T-helper 2 cell treated with Interferon-gamma antibody and Interleukin-4, amounts not matched to agents 100 ng/mL and 5 ng/mL, for 36 hours (primary cell): ENCODE measurements at regions not wholly inside any gene's neighbourhood (a gene's known extent, or its start where the extent isn't known, plus 50 kb on each side); places are given as distances from the start of the nearest gene placed in this dataset.
"Not testable (repeated sequence)": the region's sequence is repeated elsewhere in the genome, so short reads cannot be mapped to it uniquely, and the experiment has no call there.

ENCODE experiments used
- intact Hi-C: fragments of 100-400 bp; cut with micrococcal nuclease; formaldehyde crosslinking; loops from one replicate; pipeline ENCODE4 v1.15.1; 2023

DNA sequence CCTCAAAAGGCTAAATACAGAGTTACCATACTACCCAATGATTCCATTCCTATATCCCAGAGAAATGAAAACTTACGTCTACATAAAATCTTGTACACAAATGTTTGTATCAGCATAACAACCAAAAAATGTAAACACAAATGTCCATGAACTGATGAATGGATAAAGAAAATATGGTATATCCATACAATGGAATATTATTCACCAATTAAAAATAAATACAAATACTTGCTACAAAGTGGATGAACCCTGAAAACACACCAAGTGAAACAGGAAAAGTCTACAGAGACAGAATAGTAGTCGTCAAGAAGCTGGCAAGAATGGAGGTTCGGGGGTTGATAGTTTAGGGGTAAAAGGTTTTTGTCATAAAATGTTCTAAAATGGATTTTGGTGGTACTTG is 54.0 kb upstream of the ANKRD28 start:
- intact Hi-C loops: no loop called here

GRCh38 chr3:15858547-15859506 is 61.0 kb upstream of the ANKRD28 start:
- intact Hi-C loops: loop anchor here (1.0 to 5.0 kb wide), 4 partner anchors 58 to 652 kb away; partner anchors contain the start of gene OXNAD1

DNA sequence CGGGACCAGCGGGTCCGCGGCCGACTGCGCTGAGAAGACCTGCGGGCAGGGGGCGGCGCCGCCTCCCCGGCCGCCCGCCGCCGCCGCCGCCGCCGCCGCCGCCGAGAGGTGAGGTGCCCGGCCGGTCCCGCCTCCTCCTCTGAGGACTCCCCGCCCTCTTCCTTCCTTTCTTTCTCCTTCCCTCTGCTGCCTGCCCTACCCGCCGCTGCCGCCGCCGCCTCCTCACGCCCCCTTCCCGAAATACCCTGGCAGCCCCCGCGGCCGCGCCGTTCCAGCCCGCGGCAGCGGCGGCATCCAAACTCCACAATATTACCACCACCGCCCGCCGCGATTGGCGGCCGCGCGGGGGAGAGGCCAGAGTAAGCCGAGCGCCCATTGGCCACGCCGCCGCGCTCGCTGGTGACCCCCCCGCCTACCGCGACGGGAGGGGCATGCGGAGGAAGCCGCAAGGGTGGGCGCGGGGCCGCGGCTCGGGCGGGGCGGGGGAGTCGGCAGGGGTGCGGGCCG is 61.8 kb upstream of the ANKRD28 start:
- intact Hi-C loops: loop anchor here (1.0 to 5.0 kb wide), 5 partner anchors 59 to 652 kb away; partner anchors contain the start of genes BTD, HACL1 and OXNAD1

- intact Hi-C loops: loop anchor here (1.0 kb wide), 1 partner anchor 259 kb away; the partner anchor contains the start of genes BTD and HACL1
Measured at GRCh38 chr3:15860014-15860934, 62.5 kb upstream of the ANKRD28 start.

DNA sequence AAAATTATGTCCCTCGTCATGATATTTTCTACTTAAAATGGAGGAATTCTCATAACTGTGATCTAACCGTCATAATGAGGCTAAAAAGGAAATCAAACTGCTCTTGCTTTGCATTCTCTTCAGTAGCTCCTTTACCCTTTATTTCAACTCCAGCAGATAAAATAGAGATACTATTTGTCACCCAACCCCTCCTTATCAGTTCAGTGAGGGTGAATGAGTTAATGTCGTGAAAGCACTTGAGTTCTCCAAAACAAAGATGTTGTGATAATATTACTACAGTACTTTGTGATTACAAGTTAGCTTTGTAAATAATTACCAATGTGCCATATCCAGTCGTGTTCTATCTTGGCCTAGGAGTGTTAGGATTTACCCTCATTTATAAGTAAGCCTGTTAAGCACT is 63.4 kb upstream of the ANKRD28 start:
- intact Hi-C loops: no loop called here

DNA sequence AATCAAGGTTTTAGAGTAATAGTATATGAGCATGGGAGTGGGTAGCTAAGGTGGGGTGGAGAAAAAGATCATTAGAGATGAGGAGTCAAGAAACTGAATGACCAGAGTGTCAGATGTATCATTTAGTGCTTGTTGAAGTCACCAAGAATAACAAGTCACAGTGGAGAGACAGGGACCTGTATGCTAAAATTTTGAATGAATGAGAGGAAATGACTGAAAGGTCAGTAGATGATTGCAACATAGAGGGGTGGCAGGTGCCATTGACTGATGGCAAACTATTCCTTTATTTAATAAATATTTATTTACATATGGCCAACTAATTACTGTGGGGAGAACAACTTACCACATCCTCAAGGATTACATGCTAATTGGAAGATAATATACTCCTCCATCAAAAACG is 75.0 kb upstream of the ANKRD28 start:
- intact Hi-C loops: no loop called here

- intact Hi-C loops: no loop called here
Measured at GRCh38 chr3:15873415-15873814, 75.6 kb upstream of the ANKRD28 start.

GRCh38 chr3:15875016-15875689 is 77.4 kb upstream of the ANKRD28 start:
- intact Hi-C loops: no loop called here

DNA sequence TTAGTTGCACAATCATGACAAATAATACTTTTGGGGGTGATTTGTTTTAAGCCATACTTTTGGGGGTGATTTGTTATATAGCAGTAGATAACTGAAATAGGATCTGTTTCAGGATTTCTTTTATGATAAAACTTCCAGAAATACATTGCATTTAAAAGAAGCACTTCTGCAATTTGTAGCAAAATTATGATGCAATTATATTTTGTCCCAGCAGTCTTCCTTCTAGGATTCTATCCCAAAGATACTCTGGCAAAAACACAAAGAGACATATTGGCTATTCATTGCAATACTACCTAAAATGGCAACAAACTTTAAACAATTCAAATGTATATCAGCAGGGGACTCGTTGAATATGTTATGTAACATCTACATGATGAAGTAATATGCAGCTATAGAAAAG is 78.9 kb upstream of the ANKRD28 start:
- intact Hi-C loops: no loop called here

DNA sequence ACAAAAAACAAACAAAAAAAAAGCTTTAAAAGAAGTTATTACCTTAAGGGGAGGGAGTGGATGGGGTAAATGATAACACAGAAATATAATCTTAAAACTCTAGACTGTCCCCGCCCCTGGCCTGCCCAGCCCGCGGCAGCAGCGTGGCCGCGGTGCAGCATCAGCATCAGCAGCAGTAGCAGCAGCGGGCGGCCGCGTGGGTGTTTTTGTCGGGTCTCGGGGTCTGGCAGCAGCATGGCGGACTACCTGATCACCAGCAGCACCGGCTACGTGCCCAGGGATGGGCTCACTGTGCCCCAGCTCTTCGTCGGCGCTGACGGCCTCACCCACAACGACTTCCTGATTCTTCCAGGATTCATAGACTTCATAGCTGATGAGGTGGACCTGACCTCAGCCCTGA is 80.0 kb upstream of the ANKRD28 start:
- intact Hi-C loops: no loop called here

- intact Hi-C loops: not testable (repeated sequence)
Measured at GRCh38 chr3:15879787-15880186, 82.0 kb upstream of the ANKRD28 start.

DNA sequence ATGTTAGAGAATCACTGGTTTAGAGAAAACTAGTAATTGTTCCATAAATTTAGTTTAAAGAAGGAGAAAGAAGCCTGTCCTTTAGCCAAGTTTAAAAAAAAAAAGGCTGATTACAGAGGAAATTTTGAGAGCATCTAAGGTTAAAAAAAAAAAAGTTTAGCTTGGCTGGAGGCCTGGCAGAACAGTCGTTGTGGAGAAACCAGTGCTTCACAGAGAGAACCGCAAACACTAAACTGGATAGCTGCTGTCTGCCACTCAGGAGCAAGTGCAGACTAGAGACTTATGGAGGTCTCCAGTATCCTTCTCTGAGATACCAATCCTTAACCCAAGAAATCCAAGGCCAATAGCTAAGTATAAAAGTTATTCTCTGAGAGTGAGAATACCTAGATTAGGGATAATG is 84.8 kb upstream of the ANKRD28 start:
- intact Hi-C loops: no loop called here

DNA sequence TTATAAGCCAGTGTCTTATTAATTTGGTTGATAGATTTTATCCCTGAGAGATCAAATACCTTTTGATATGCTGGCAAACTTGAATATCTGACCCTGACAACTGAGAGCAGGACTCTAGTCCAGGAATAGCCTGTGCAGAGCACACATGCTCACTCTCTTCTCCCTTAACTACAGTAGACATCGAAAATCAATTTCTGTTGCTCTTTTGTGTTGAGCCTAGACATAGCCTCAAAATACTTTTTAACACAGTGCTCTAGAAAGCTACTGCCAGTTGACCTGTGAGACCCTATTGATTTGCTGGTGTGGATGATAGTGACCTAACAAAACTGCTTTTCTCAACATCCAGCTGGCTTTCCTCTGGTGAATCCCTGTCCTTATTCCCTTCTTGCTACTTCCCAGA is 86.4 kb upstream of the ANKRD28 start:
- intact Hi-C loops: no loop called here

GRCh38 chr3:15886521-15886920 is 88.7 kb upstream of the ANKRD28 start:
- intact Hi-C loops: no loop called here

- intact Hi-C loops: no loop called here
Measured at GRCh38 chr3:15887261-15887660, 89.5 kb upstream of the ANKRD28 start.

DNA sequence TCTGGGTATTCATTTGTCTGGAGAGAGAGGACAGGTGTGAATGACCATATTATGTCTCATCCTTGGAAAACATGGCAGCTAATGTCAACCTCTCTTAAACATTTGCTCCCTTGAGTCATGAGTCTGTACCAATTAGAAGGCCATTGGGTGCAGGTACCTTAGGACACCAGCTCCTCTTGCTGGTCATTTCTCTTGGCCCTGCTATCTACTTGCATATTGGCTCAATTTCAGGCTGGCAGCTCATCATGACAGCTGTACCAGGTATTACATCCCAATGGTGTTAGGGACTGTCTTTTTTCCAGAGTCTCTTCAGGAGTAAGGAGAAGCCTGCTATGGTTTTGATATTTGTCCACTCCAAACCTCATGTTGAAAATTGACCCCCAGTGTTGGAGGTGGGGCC is 92.2 kb upstream of the ANKRD28 start:
- intact Hi-C loops: no loop called here

- intact Hi-C loops: no loop called here
Measured at GRCh38 chr3:15892311-15893227, 94.8 kb upstream of the ANKRD28 start.

DNA sequence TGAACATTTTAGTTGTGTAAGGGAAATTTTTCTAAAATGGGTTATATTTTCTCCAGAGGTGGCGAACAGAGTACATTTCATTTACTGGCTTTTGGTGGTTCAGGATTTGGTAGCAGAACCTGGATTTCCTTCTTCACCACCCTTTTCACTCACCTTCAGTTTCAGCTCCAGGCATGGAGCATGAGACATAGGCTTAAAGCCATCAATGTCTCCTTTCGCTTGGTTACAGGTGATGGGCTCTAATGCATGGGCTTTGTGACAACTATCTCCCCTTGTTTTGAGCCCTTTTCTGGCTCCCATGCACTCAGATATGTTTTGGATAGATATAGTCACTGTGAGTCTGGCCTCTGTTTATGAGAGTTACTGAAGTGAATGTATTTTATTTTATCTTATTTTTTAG is 96.6 kb upstream of the ANKRD28 start:
- intact Hi-C loops: no loop called here

DNA sequence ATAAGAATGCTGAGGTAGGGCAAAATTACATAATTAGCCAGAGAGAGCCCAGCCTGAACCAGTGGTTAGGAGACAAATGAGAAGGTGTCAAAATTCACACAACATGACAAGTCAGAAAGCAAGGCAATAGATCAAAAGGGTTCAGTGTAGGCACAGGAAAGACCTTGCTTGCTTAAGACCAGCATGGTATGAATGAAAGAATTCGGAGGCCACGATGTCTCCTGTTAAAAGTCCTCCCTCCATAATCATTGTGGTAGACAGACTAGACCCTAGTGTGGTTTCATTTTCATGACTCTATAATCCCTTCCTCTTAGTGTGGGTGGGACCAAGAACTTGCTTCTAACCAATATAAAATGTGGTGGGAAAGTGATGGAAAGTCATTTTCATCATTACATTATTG is 98.7 kb upstream of the ANKRD28 start:
- intact Hi-C loops: no loop called here

GRCh38 chr3:15899388-15899787 is 101.6 kb upstream of the ANKRD28 start:
- intact Hi-C loops: no loop called here
